Keratinocyte (primary cell): ENCODE measurements at regions not wholly inside any gene's neighbourhood (a gene's known extent, or its start where the extent isn't known, plus 50 kb on each side); places are given as distances from the start of the nearest gene placed in this dataset.

ENCODE experiments used
- DNase-seq: peaks from one replicate; pipeline ENCODE4 v3.0.0-alpha.2; 2011; ENCODE audit warnings: low read depth, missing footprints, low spot score
- FAIRE-seq: peaks from 2 replicates; lab custom pipeline; 2011; peaks lifted over from hg19 to GRCh38; lab: Jason Lieb, UNC
- H2AFZ ChIP-seq: 2 replicates; pipeline ENCODE4 v1.6.0; 2012; ENCODE audit warnings: low read length, control low read depth, inconsistent platforms; ENCODE audit not compliant: control insufficient read depth
- H3K27ac ChIP-seq: 2 replicates; pipeline ENCODE4 v1.5.1; 2011; ENCODE audit warnings: low read length; ENCODE audit not compliant: control insufficient read depth, insufficient read depth
- H3K27me3 ChIP-seq: 3 replicates; pipeline ENCODE4 v1.6.0; 2011; ENCODE audit warnings: low read length; ENCODE audit not compliant: control insufficient read depth, insufficient read depth; ENCODE audit errors: extremely low read depth
- H3K36me3 ChIP-seq, 2 experiments: 2 replicates in 1 of 2; 3 replicates in 1 of 2; pipeline ENCODE4 v1.5.1; 2011; ENCODE audit warnings: low read length in 2 of 2, mild to moderate bottlenecking in 1 of 2; ENCODE audit not compliant: control insufficient read depth in 2 of 2, insufficient read depth in 2 of 2; ENCODE audit errors: extremely low read depth in 1 of 2
- H3K4me1 ChIP-seq: 3 replicates; pipeline ENCODE4 v1.5.1; 2011; ENCODE audit warnings: low read length; ENCODE audit not compliant: control insufficient read depth, insufficient read depth; ENCODE audit errors: extremely low read depth
- H3K4me2 ChIP-seq: 3 replicates; pipeline ENCODE4 v1.6.0; 2011; ENCODE audit warnings: low read depth, low read length; ENCODE audit not compliant: control insufficient read depth, insufficient read depth; ENCODE audit errors: extremely low read depth
- H3K4me3 ChIP-seq, 3 experiments: fragments of 200-600 bp in 1 of 3; sonication (generic) in 1 of 3; 2 replicates in 2 of 3; 3 replicates in 1 of 3; pipeline ENCODE4 v1.5.1; 2011 to 2016; ENCODE audit warnings: low read length in 3 of 3, mild to moderate bottlenecking in 3 of 3, control low read depth in 2 of 3, inconsistent platforms in 1 of 3, low read depth in 1 of 3, mixed read lengths in 1 of 3, mixed run types in 1 of 3, moderate library complexity in 1 of 3; ENCODE audit not compliant: control insufficient read depth in 2 of 3, insufficient read depth in 2 of 3; ENCODE audit errors: extremely low read depth in 1 of 3
- H3K79me2 ChIP-seq: 2 replicates; pipeline ENCODE4 v1.6.0; 2012; ENCODE audit warnings: low read length; ENCODE audit not compliant: control insufficient read depth, insufficient read depth
- H3K9ac ChIP-seq: 3 replicates; pipeline ENCODE4 v1.6.0; 2011; ENCODE audit warnings: low read length; ENCODE audit not compliant: control insufficient read depth, insufficient read depth; ENCODE audit errors: extremely low read depth
- H3K9me1 ChIP-seq: 3 replicates; pipeline ENCODE4 v1.6.0; 2011; ENCODE audit warnings: low read length; ENCODE audit not compliant: control insufficient read depth, insufficient read depth; ENCODE audit errors: extremely low read depth
- H3K9me3 ChIP-seq: 2 replicates; pipeline ENCODE4 v1.5.1; 2012; ENCODE audit warnings: low read depth, low read length; ENCODE audit not compliant: control insufficient read depth
- H4K20me1 ChIP-seq: 3 replicates; pipeline ENCODE4 v1.6.0; 2011; ENCODE audit warnings: low read length; ENCODE audit not compliant: control insufficient read depth, insufficient read depth; ENCODE audit errors: extremely low read depth
- CTCF ChIP-seq, 3 experiments: IDR thresholded peaks in 1 of 3; conservative IDR thresholded peaks in 1 of 3; optimal IDR thresholded peaks in 1 of 3; 2 replicates in 2 of 3; 3 replicates in 1 of 3; pipeline versions ENCODE3 to v1.5.1; 2011; ENCODE audit warnings: low read length in 3 of 3, mild to moderate bottlenecking in 3 of 3, moderate library complexity in 2 of 3, control low read depth in 1 of 3, inconsistent platforms in 1 of 3; ENCODE audit not compliant: insufficient read depth in 2 of 3; ENCODE audit errors: extremely low read depth in 1 of 3
- EZH2 ChIP-seq: IDR thresholded peaks from one replicate; pipeline ENCODE4 v1.6.1; 2012; ENCODE audit warnings: inconsistent platforms, mild to moderate bottlenecking, low read length, moderate library complexity
- dilution Hi-C: fragments of 300-500 bp; cut with MboI; formaldehyde crosslinking; loops from one replicate; pipeline ENCODE4 v1.7.0; 2020; ENCODE audit warnings: low sequenced_read_pairs; ENCODE audit not compliant: extremely low pct_ligation_motif_present

- no peak for DNase-seq
- Histone ChIP-seq H3K36me3 (no peaks in the 10 kb centered on the region), H3K4me2 (no peak overlapping the region), H3K4me1 (peaks cover 4% of the 10 kb centered on the region), H3K9me1 (no peaks in the 10 kb centered on the region), H3K9ac (no peak overlapping the region), H4K20me1 (no peaks in the 10 kb centered on the region), H3K27me3 (no peaks in the 10 kb centered on the region), H3K79me2 (no peaks in the 10 kb centered on the region), H2AFZ (no peak overlapping the region), H3K4me3 (no peak overlapping the region), H3K9me3 (no peaks in the 10 kb centered on the region), H3K27ac (no peak overlapping the region)
- no peak for FAIRE-seq
- TF ChIP-seq CTCF (optimal IDR thresholded peaks at IDR 0.05 in 1 of 3, IDR thresholded peaks at IDR 0.05 in 1 of 3, conservative IDR thresholded peaks at IDR 0.05 in 1 of 3; ENCODE audit: extremely low read depth in 1 of 3, insufficient read depth in 2 of 3, low read length in 3 of 3) = no peak
- no peak for TF ChIP-seq EZH2
- dilution Hi-C loops = no loop called here
Observed at GRCh38 chr6:144920391-144920961, 635.3 kb downstream of the UTRN start.

GRCh38 chr6:144921206-144921975, 636.3 kb downstream of the UTRN start:
- H2AFZ ChIP-seq = no peak overlapping the region
- H3K27ac ChIP-seq = no peak overlapping the region
- no peaks in the 10 kb centered on the region for H3K9me1 ChIP-seq
- no peaks in the 10 kb centered on the region for H4K20me1 ChIP-seq
- no peak overlapping the region for H3K4me3 ChIP-seq
- H3K4me2 ChIP-seq = no peak overlapping the region
- H3K27me3 ChIP-seq = no peaks in the 10 kb centered on the region
- no peak for DNase-seq
- no peak overlapping the region for H3K9ac ChIP-seq
- no peaks in the 10 kb centered on the region for H3K9me3 ChIP-seq
- no peaks in the 10 kb centered on the region for H3K36me3 ChIP-seq
- peaks cover 4% of the 10 kb centered on the region for H3K4me1 ChIP-seq
- FAIRE-seq = no peak
- dilution Hi-C loops = no loop called here
- TF ChIP-seq EZH2 = no peak
- TF ChIP-seq CTCF (optimal IDR thresholded peaks at IDR 0.05 in 1 of 3, IDR thresholded peaks at IDR 0.05 in 1 of 3, conservative IDR thresholded peaks at IDR 0.05 in 1 of 3; ENCODE audit: extremely low read depth in 1 of 3, insufficient read depth in 2 of 3, low read length in 3 of 3) = no peak
- no peaks in the 10 kb centered on the region for H3K79me2 ChIP-seq
